Medulla oblongata (tissue), 1 donor: ENCODE measurements at regions not wholly inside any gene's neighbourhood (a gene's known extent, or its start where the extent isn't known, plus 50 kb on each side); places are given as distances from the start of the nearest gene placed in this dataset.
A peak's percentile ranks its signal among the peaks of the same experiment; 100 is the strongest.

Experiments
- DNase-seq: peaks from one replicate; pipeline ENCODE4 v3.0.0-alpha.2; 2015; ENCODE audit errors: extremely low spot score

DNA sequence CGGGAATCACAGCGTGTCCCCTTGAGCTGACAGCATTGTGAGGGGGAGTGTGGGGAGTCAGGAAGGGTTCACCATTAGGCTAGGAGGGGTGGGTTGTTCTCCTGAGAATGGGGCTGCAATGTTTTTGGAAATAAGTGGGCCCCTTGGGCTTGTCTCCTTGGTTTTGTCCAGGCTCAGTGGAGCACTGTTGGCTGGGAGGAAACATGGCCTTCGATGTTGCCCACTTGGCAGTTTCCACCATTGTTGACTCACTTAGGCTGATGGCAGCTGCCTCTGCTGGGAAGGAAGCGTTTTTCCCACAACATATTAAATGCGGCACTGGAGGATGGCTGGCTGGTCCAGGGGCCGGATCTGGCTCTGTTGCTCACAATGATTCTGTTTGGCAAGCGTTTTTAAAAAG is 512.1 kb downstream of the QKI start:
- peak; percentile 87 for DNase-seq

DNA sequence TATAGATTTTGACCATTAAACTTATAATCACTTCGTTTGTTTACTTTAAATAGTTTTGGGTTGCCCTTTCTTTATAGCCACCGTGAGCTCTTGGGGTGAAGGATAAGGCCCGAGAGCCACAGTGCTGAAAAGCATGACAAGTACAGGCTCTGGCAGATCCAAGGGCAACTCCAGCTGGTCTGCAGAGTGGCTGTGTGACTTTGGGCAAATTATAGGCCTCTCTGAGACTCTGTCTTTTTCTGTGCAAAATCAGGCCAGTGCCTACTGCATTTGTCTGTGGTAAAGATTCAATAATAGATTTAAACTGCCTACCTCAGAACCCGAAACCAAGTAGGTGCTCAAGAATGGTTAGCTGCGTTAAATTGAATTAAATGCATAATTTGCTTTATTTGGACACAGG is 511.3 kb downstream of the QKI start:
- DNase-seq: no peak

DNA sequence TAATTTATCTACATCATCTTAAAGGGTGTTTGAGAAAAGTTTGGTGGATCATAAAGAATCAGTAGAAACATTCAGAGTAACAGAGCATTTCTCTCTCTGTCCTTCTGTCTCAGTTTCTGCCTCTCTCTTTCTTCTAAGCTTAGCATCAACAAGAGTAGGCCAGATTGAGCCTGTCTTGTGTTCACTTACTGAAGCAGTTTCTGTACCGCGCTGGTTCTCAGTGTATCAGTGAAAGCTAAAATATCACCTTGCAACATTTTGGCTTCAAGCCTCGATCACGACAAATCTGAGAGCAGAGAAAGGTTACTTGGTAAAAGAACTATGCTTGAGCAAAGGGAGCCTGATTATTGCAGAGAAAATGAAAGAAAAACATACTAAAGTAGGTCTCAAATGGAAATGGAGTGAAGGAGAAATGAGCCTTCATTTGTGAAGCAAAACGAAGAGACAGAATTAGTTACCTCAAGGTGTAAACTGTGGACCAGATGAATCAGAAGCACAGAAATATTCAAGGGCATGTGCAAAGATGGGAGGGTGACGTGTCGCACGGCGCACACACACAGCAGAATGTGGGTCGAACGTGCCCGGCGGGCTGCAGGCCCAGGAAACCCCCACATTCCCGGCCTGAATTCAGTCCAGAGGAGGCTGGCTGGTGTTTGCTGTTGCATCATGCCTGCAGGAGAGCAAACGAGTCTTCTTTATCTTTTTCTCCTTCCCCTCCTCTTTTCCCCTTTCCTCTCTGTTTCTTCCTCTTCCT is 509.3 kb downstream of the QKI start:
- DNase-seq: no peak

DNA sequence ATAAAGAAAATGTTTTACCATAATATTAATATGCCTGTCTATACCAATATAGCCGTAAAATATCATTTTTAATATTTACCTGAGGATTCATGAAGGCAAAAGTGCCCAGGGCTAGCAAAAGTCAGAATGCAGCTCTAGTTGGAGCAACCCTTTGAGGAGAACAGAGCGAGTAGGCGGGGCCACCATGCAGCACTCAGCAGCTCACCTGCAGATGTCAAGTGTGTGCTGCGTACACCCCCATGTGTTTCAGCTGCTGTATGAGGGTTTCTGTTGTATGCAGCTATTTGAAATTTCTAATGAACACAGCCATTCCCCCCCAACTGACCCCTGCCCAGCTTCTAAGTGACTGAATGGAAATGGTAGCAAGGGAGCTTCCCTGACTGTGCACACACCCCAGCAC is 508.0 kb downstream of the QKI start:
- DNase-seq: no peak

DNA sequence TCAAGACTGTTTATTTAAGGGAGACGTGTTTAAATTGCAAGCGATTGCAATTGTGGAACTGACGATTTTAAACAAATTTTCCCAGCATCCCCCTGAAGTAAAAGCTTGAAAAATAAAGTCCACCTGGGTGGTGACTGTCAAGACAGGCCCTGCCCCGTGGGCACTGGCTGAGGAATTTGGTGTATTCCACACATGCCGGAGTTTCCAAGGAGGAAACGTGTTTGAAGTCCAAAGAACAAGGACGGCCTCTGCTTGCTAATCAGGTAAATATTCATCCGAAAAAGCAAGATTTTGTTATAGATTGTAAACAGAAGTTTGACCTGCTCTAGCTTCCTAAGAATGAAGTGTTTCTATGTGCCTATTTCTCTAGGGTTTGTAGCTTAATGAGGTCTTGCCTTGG is 505.1 kb downstream of the QKI start:
- no peak for DNase-seq

DNA sequence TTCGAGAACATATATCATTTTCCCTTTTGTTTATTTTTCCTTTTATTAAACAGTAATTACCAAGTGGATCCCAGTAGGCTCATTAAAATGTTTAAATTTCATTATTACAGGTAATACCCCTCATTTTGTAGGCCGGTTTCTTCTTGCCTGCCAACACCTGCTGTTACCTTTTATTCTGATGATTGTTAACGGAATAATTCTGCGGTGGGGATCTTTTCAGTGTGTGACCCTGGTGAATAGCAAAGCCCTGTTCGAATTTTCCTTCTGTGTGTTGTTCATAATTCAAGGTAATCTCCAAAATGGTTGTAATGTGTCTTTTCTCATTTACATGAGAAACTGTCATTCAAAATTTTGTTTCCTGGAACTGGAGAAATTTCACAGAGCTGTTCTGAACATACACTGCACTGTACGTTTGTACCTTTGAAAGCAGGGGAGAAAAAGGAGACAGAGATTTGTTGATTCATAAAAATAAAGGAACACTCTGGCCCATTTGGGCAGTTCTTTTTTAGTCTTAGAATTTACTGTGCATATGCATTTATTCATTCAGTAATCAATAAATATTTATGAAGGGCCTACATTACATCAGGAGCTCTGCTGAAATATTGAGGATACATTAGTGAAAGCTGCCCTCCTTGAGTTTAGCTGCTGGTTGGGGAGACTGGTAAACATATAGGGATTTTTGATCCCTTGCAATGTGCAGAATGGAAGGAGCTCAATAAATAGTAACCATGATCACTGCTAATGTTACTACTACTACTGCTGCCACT is 502.0 kb downstream of the QKI start:
- DNase-seq: no peak

DNA sequence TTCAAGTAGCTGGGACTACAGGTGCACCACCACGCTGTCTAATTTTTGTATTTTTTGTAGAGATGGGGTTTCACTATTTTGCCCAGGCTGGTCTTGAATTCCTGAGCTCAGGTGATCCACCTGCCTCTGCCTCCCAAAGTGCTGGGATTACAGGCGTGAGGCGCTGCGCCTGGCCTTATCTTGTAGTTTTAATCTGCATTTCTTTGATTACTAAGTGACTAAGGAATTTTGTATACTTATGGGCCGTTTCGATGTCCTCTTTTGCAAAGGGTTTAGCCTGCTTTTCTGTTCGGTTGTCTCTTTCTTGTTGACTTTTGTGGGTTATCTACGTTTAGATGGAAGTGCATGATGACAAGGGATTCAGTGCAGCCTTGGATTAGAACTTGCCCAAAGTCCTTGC is 500.6 kb downstream of the QKI start:
- no peak for DNase-seq

DNA sequence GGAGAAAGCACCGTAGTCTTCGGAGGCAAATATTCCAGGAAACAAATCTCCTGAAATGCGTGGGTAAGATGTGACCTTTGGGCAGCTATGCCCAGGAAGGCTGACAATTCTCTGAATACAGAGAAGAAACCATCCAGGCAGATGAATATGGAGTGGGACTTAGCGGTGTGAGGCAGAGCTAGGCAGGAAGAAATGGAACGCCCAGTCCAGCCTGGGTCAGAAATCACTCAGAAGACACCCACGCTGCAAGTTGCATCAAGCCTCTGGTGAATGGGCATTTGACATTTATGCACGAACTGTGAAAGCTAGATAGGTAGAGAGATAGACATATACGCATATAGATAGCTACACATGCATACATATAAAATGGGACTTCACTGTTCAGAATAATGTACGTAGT is 498.5 kb downstream of the QKI start:
- DNase-seq: no peak

DNA sequence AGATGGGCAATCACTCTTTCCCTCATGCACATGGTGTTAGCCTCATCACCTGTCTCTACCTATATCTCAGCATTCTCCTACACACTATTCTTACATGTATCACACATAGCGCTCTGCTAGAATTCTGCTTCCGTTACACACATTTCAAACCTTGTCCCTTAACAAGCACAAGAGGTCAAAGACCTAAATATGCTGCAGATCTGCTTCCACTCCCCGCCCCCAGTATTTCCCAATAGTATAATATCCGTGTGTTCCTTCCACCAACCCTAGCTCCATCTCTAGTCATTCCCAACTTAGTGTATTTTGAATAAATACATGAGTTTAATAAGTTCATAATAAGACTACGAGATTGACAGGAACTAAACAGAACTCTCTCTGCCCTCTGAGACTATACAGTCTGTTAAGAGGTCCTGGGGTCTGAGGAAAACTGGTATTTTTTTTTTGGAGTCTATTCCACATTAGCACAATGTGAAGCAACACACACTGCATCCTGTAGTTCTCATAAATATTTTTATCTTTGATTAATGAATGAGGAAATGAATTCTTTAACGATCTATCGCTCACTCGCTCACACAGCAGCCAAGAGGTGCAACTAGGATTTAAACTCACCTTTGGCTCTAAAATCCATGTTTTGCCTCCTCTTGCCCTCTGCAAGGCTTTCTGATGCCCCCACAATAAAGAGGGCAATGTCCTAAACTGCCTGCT is 491.6 kb downstream of the QKI start:
- DNase-seq: no peak

DNA sequence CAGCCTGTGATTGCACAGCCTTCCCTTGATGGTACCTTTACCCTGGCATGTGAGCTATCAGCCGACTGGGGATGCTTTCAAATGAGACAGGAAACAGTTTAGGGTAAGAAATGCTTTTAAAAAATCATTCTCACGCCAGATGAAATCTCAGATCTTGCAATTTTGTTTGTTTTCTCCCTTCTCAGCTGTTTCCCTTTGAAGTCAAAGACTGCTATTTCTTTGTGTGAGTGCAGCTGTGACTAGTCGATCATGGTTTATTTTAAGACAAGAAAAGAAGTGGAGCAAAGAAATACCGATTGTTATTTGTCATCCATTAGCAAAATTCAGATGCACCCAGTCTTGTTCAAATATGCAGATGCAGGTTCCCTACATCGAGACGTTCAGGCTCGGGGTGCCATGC is 489.7 kb downstream of the QKI start:
- no peak for DNase-seq

DNA sequence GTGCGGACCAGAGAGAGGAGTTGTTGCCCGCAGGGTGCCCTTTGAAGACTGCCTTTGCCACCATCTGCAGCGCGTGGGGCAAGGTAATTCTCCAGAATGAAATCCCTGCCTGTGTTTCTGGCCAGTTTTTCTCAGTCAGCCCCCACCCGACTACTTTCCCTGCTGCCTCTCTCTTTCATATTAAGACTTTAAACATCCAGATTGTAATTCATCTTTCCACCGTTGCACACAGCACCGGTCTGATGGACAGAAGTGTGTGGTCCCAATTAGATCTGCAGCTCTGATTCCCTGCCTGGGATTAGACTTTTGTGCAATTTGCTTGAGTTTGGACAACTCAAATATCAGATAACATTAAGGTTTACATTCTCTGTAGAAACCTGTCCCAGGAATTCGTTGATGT is 489.0 kb downstream of the QKI start:
- no peak for DNase-seq

DNA sequence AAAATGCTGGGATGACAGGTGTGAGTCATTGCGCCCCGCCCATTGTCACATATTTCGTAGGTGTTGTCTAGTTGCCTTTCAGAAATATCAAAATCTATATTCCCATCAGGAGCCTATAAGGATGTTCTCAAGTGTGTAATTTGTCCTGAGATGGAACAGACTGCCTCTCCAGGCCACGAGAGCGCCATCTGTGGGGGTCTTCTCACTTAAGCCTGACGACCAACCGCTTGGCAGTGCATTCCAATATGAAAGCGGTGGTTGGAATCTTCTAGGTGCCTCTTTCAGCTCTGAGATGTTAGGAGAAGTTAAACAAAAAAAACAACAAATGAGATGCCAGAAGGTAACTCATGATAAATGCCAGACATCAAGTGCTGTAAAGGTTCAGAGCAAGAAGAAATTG is 488.5 kb downstream of the QKI start:
- no peak for DNase-seq

DNA sequence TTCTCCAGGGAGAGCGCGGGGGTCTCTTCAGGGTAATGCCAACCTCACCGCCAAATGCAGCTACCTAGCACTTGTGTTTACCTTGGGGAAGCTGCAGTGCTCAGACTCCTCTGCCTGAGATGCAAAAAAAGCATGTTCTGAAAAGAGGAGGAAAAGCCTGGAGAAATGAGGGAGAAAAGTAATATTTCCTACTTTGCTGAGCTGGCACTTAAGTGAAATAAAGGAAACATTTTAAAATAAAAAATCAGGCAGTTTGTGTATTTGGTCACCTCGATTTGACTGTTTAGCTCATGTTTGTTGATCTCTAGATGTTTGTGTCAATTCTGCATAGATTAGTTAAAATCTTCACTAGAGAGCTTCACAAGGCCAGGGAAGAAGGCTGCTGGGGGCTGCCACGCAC is 487.2 kb downstream of the QKI start:
- no peak for DNase-seq

DNA sequence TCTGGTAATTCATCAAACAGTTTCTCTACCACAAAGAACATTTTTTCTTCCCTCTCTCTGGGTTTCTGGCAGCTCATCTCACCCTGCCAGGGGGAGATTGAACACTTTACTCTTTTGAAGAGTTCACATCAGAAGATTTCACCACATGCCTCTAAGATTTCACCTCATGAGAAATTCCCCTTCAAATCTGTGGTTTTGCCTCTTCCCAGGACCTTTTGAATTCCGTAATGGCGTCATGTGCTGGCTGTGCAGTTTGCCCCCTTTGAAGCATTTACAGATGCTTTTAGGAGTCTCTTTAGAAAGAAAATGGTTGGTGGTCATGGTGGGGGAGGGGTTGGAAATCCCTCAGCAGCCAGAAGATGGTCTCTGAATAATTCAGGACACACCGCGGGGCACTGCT is 486.1 kb downstream of the QKI start:
- DNase-seq: no peak

DNA sequence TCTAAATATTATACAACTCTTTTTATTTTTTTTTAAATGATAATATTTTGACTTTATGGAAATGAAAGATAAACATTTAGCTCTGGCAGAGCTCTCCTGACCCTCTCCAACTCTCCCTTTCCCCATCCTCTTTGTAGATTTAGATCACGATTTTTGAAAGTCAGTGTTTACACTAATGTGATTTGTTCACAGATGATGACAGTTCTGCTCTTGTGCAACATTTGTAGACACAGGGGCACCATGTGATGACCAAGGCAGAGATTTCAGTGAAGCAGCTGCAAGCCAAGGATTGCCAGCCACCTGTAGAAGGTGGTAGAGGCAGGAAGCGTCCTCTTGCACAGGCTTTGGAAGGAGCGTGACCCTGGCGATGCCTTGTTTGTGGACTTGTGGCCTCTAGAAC is 483.2 kb downstream of the QKI start:
- DNase-seq: no peak

DNA sequence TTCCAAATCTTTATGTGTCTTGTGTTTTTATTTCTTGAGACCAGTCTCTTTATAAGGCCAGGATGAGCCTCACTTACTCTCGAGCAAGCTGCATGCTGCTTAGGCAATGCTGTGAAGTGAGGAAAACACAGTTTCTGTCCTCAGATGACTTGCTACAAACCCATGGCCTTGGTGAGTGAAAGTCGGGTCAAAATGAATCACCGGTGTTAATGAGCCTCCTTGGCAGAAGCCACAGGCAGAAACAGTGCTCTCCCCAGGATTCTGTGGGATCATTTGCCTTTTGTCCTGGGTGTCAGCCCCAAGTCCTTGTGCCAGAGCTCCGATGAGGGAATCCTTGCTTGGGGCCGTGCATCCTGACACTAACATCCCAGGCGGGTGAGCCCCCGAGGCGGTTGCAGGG is 482.5 kb downstream of the QKI start:
- DNase-seq: peak; percentile 47

DNA sequence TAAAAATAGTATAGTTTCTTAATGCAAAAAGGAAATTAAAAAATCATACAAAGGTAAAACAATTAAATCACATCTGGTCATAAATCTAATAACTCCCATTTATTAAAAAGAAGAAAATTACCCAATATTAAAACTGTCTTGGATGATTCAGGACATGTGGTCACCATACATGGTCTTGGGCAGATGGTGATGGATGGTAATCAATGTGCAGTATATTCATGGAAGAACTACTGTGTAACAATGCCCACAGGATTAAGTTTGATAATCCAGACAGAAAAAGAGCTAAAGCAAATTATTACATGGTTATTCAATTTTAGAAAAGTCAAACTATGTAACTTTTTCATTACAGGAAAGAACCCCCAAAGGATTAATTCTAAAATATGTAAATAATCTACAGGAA is 480.6 kb downstream of the QKI start:
- DNase-seq: no peak

DNA sequence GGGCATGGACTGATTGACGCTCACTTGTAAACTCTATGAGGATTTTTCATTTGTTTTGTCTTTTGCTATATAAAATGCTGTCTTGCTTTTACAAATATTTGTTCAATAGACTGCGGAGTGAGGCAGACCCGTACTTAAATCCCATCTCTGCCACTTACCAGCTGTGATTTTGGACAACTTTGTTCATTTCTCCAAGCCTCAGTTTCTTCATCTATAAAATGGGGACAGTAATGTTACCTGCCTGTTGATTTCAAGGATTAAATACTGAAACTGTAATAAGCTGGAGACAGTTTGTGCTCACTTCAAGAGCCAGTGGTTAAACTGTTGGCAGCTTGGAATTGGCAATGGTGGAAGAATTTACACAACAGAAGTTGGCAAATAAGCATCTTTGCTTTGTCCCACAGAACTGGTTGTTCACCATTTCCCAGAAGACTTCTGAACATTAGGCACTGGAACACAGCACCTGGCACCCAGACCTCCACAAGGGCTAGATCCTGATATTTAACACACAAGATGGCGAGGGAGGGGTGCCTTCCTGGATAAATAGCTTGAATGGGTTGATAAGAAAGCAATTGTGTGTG is 479.2 kb downstream of the QKI start:
- no peak for DNase-seq

DNA sequence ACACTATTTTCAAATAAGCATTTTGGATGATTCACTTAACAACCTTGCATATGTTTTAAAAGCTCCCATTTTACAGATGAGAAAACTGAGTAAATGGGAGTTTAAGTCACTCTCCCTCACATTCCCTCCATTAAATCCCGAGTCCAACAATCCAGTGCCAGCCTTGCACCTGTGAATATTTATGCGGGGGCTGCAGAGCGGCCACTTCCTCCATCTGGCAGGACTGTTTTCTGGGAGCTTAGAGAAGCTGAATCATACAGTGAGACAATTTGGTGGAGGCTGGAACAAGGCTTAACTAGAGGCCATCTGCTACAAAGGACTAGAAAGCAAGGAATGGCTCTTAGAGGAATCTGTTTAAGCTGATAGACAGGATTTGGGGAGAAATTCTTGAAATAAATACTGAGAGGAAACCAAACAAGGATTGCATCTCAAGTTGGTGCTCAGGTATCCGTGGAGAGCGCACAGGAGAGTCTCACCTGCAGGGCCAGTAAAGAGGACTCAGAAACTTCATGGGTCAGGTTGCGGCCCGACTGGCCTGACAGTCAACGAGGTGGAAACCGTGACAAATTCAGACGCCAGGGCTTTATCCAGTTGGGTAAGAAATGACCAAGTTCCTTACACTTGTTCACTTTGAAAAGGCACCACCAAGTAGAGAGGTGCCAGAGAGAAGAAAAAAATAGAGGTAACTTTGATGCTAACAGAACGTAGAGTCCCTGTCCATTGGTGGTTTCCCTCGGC is 478.5 kb downstream of the QKI start:
- DNase-seq: no peak

DNA sequence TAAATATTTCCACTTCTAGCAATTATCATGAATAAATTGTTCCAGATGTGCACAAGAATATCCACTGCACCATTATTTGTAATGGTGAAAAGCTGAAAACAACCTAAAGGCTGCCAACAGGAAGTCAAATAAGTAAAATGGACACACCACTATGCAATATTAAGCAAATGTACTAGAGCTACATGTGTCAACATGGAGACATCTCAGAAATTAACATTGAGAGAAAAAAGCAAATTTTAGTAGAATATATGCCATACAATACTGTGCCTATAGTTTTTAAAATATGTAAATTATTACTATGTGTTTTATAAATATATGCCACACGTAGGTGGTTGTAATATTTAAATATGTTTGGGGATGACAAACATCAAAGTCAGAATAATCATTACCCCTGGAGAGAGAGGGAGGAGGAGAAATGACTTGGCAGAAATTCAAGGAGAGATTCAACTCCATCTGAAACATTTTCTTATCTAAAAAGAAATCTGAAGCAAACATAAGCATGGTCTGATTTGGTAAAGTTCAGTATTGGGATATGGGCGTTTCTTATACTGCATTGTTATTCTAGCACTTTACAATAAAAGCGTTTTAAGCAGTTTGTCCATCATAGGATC is 475.5 kb downstream of the QKI start:
- no peak for DNase-seq

DNA sequence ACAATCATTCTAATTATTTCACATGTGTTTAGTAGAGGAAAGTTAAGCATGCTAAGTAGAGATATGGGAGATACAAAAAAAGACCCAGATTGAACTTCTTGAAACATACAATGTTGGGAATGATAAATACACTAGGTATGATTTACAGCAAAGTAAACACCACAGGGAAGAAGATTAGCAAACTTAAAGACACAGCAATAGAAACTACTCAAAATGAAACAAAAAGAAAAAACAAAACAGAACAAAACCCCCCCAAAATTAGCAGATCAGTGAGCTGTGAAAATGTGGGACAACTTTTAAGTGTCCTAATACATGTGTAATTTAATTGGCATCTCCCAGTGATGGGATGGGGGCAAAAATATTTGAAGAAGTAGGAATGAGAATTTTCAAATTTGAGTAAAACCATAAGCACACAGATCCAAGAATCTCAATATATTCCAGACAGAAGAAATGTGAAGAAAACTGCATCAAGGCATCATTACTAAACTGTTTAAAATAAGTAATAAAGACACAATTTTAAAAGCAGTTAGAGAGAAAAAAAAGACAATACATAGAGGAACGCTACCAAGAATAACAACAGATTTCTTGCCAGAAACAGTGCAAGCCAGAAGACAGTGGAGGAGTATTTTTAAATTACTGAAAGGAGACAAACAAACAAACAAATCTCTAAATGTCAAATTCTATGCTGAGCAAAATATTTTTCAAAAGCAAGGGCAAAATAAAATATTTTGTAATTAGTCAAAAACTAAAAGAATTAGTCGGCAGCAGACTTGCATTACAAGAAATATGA is 473.7 kb downstream of the QKI start:
- DNase-seq: no peak
